ENCODE measurements at regions not wholly inside any gene's neighbourhood (a gene's known extent, or its start where the extent isn't known, plus 50 kb on each side); places are given as distances from the start of the nearest gene placed in this dataset.
"Not testable (repeated sequence)": the region's sequence is repeated elsewhere in the genome, so short reads cannot be mapped to it uniquely, and the experiment has no call there.

- ATAC-seq, result no peak
- WGBS, 2 donors, result 54 to 63% methylated on average over 6 of the region's 6 CpGs
- H3K4me1 ChIP-seq, result no peaks in the 10 kb centered on the region
- H3K4me3 ChIP-seq, result no peak overlapping the region
- H3K36me3 ChIP-seq, result no peaks in the 10 kb centered on the region
- H3K9me3 ChIP-seq, result peaks cover 0 to 11% (median 0%) of the 10 kb centered on the region in 11 donors
- no peak for DNase-seq
- TF ChIP-seq CTCF (IDR thresholded peaks at IDR 0.05), result no peak
- intact Hi-C loops (cut with DNase I), result no loop called here
- no peaks in the 10 kb centered on the region for H3K27me3 ChIP-seq
- H3K27ac ChIP-seq, result no peak overlapping the region
Observed at GRCh38 chr3:166580561-166580960, 743.3 kb upstream of the BCHE start.

- intact Hi-C loops (cut with DNase I), result no loop called here
- WGBS, 2 donors, result 73 to 75% methylated on average over 4 of the region's 4 CpGs
- ATAC-seq, result no peak
- H3K4me3 ChIP-seq, result no peak overlapping the region
- no peaks in the 10 kb centered on the region for H3K36me3 ChIP-seq
- no peaks in the 10 kb centered on the region for H3K27me3 ChIP-seq
- no peak for TF ChIP-seq CTCF (IDR thresholded peaks at IDR 0.05)
- no peak overlapping the region for H3K27ac ChIP-seq
- H3K4me1 ChIP-seq, result no peaks in the 10 kb centered on the region
- peaks cover 0 to 10% (median 0%) of the 10 kb centered on the region in 11 donors for H3K9me3 ChIP-seq
- DNase-seq, result no peak
Observed at GRCh38 chr3:166575161-166575560, 737.9 kb upstream of the BCHE start.

- H3K4me3 ChIP-seq; H3K4me1 ChIP-seq; H3K36me3 ChIP-seq; H3K27me3 ChIP-seq; intact Hi-C loops (cut with DNase I); ATAC-seq; DNase-seq; H3K9me3 ChIP-seq; H3K27ac ChIP-seq: not testable (repeated sequence)
- 60% methylated on average over 4 of the region's 4 CpGs for WGBS, 2 donors
Observed at GRCh38 chr3:166571686-166572085, 734.5 kb upstream of the BCHE start.

- no peaks in the 10 kb centered on the region for H3K4me1 ChIP-seq
- no peak for ATAC-seq
- H3K27ac ChIP-seq, result no peak overlapping the region
- no peak overlapping the region for H3K4me3 ChIP-seq
- DNase-seq, result no peak
- no peaks in the 10 kb centered on the region for H3K27me3 ChIP-seq
- no peaks in the 10 kb centered on the region for H3K36me3 ChIP-seq
- no peak for TF ChIP-seq CTCF (IDR thresholded peaks at IDR 0.05)
- peaks cover 0 to 10% (median 0%) of the 10 kb centered on the region in 11 donors for H3K9me3 ChIP-seq
- intact Hi-C loops (cut with DNase I), result no loop called here
Observed at GRCh38 chr3:166570102-166570501, 732.9 kb upstream of the BCHE start.

- ATAC-seq (no peak), DNase-seq (no peak)
- Histone ChIP-seq H3K9me3 (peaks cover 0 to 10% (median 0%) of the 10 kb centered on the region in 11 donors), H3K27me3 (no peaks in the 10 kb centered on the region), H3K36me3 (no peaks in the 10 kb centered on the region), H3K27ac (no peak overlapping the region), H3K4me1 (no peaks in the 10 kb centered on the region), H3K4me3 (no peak overlapping the region)
- intact Hi-C loops (cut with DNase I), result no loop called here
- TF ChIP-seq CTCF (IDR thresholded peaks at IDR 0.05), result no peak
Observed at GRCh38 chr3:166569589-166569988, 732.4 kb upstream of the BCHE start.
